Peyer's patch (tissue), 4 donors: ENCODE measurements at regions not wholly inside any gene's neighbourhood (a gene's known extent, or its start where the extent isn't known, plus 50 kb on each side); places are given as distances from the start of the nearest gene placed in this dataset.

Experiments
- CTCF ChIP-seq, 6 experiments: fragments of 450-650 bp in 4 of 6; fragments of 200-600 bp in 2 of 6; sonication (generic) in 1 of 6; IDR thresholded peaks; one replicate each; pipeline ENCODE4 v1.5.1; 2017 to 2019; ENCODE audit warnings: antibody characterized with exemption in 6 of 6, mild to moderate bottlenecking in 3 of 6, moderate library complexity in 1 of 6
- POLR2A ChIP-seq, 2 donors: fragments of 450-650 bp; IDR thresholded peaks; one replicate each; pipeline ENCODE4 v1.5.1; 2017; ENCODE audit warnings: antibody characterized with exemption in 2 of 2, mild to moderate bottlenecking in 2 of 2, moderate library complexity in 2 of 2

- TF ChIP-seq CTCF (IDR thresholded peaks at IDR 0.05) (no peak), POLR2A (IDR thresholded peaks at IDR 0.05) (no peak)
Observed at GRCh38 chr17:77851921-77852320, 106.6 kb upstream of the TNRC6C start.
